CD14-positive monocyte (primary cell): ENCODE measurements at regions not wholly inside any gene's neighbourhood (a gene's known extent, or its start where the extent isn't known, plus 50 kb on each side); places are given as distances from the start of the nearest gene placed in this dataset.
"Not testable (repeated sequence)": the region's sequence is repeated elsewhere in the genome, so short reads cannot be mapped to it uniquely, and the experiment has no call there.

Experiments
- DNase-seq, 3 donors: peaks; one replicate each; pipeline ENCODE4 v3.0.0-alpha.2; 2011 to 2022
- H2AFZ ChIP-seq: 2 replicates; pipeline ENCODE4 v1.6.0; 2012; ENCODE audit warnings: mild to moderate bottlenecking, low read depth, low read length, inconsistent platforms; ENCODE audit not compliant: insufficient read depth, poor library complexity, severe bottlenecking
- H3K27ac ChIP-seq, 2 donors: 1 replicate in 1 of 2; 2 replicates in 1 of 2; pipeline ENCODE4 v1.5.1; 2012 to 2013; ENCODE audit warnings: low read length in 2 of 2, control low read depth in 1 of 2, inconsistent platforms in 1 of 2, low read depth in 1 of 2, mild to moderate bottlenecking in 1 of 2
- H3K27me3 ChIP-seq, 2 donors: one replicate each; pipeline versions ENCODE4 v1.6.0 to v1.6.1; 2011 to 2013; ENCODE audit warnings: low read length in 2 of 2; ENCODE audit not compliant: control insufficient read depth in 2 of 2, insufficient read depth in 2 of 2
- H3K36me3 ChIP-seq, 2 donors: replicated peaks in 1 of 2; 1 replicate in 1 of 2; 2 replicates in 1 of 2; pipeline versions ENCODE4 v1.5.1 to v1.6.1; 2012 to 2013; ENCODE audit warnings: low read length in 2 of 2, control low read depth in 1 of 2, inconsistent platforms in 1 of 2, mild to moderate bottlenecking in 1 of 2; ENCODE audit not compliant: insufficient read depth in 2 of 2, control insufficient read depth in 1 of 2
- H3K4me1 ChIP-seq, 2 donors: 1 replicate in 1 of 2; 2 replicates in 1 of 2; pipeline versions ENCODE4 v1.5.1 to v1.6.1; 2012 to 2013; ENCODE audit warnings: low read length in 2 of 2, control low read depth in 1 of 2, inconsistent platforms in 1 of 2, mild to moderate bottlenecking in 1 of 2, moderate library complexity in 1 of 2; ENCODE audit not compliant: insufficient read depth in 2 of 2, control insufficient read depth in 1 of 2
- H3K4me2 ChIP-seq: replicated peaks from 2 replicates; pipeline ENCODE3; 2012; ENCODE audit warnings: low read length, moderate library complexity, mild to moderate bottlenecking; ENCODE audit not compliant: poor library complexity, severe bottlenecking; ENCODE audit errors: extremely low read depth
- H3K4me3 ChIP-seq, 3 experiments: fragments of 200-600 bp in 1 of 3; sonication (generic) in 1 of 3; replicated peaks in 1 of 3; 1 replicate in 2 of 3; 2 replicates in 1 of 3; pipeline ENCODE4 v1.5.1; 2011 to 2013; ENCODE audit warnings: low read length in 3 of 3, mild to moderate bottlenecking in 3 of 3, control low read depth in 2 of 3, low read depth in 2 of 3, inconsistent platforms in 1 of 3, moderate library complexity in 1 of 3
- H3K79me2 ChIP-seq: 2 replicates; pipeline ENCODE4 v1.6.0; 2012; ENCODE audit warnings: mild to moderate bottlenecking, control low read depth, inconsistent platforms, low read length, moderate library complexity; ENCODE audit not compliant: insufficient read depth
- H3K9ac ChIP-seq: 2 replicates; pipeline ENCODE4 v1.6.0; 2017; ENCODE audit warnings: low read length, mild to moderate bottlenecking; ENCODE audit not compliant: insufficient read depth, poor library complexity, severe bottlenecking
- H3K9me3 ChIP-seq, 2 donors: replicated peaks in 1 of 2; 1 replicate in 1 of 2; 2 replicates in 1 of 2; pipeline versions ENCODE4 v1.5.1 to v1.6.1; 2012 to 2013; ENCODE audit warnings: low read length in 2 of 2, control low read depth in 1 of 2; ENCODE audit not compliant: control insufficient read depth in 1 of 2, insufficient read depth in 1 of 2
- H4K20me1 ChIP-seq: 2 replicates; pipeline ENCODE4 v1.6.0; 2012; ENCODE audit warnings: mild to moderate bottlenecking, low read length, control low read depth, moderate library complexity; ENCODE audit not compliant: insufficient read depth
- H3K27ac Mint-ChIP-seq, 7 donors: one replicate each; pipeline ENCODE4 v1.8.0; 2020; ENCODE audit warnings: mild to moderate bottlenecking in 7 of 7, mixed read lengths in 7 of 7, moderate library complexity in 6 of 7, inconsistent platforms in 2 of 7
- H3K27me3 Mint-ChIP-seq, 3 donors: one replicate each; pipeline ENCODE4 v1.8.0; 2021 to 2022; ENCODE audit warnings: low read depth in 3 of 3, mild to moderate bottlenecking in 3 of 3, mixed read lengths in 3 of 3, moderate library complexity in 3 of 3, inconsistent platforms in 1 of 3
- H3K36me3 Mint-ChIP-seq, 2 donors: one replicate each; pipeline ENCODE4 v1.8.0; 2020; ENCODE audit warnings: mixed read lengths in 2 of 2, inconsistent platforms in 1 of 2, mild to moderate bottlenecking in 1 of 2
- H3K4me1 Mint-ChIP-seq: one replicate; pipeline ENCODE4 v1.8.0; 2020; ENCODE audit warnings: mild to moderate bottlenecking, mixed read lengths
- H3K4me3 Mint-ChIP-seq, 2 donors: one replicate each; pipeline ENCODE4 v1.8.0; 2020; ENCODE audit warnings: mild to moderate bottlenecking in 2 of 2, mixed read lengths in 2 of 2, moderate library complexity in 1 of 2
- H3K9me3 Mint-ChIP-seq, 7 donors: one replicate each; pipeline ENCODE4 v1.8.0; 2020 to 2022; ENCODE audit warnings: mixed read lengths in 7 of 7, mild to moderate bottlenecking in 6 of 7, moderate library complexity in 6 of 7, inconsistent platforms in 2 of 7
- CTCF ChIP-seq: fragments of 200-600 bp; IDR thresholded peaks from one replicate; pipeline ENCODE4 v1.8.0; 2022; ENCODE audit warnings: antibody characterized with exemption, mild to moderate bottlenecking
- WGBS: methylation state at CpG from one replicate; pipeline ENCODE4 v1.1.5; 2013; ENCODE audit warnings: missing lambda C conversion rate; ENCODE audit not compliant: insufficient coverage; 5-methylcytosine and 5-hydroxymethylcytosine counted together
- intact Hi-C, 2 donors: fragments of 100-400 bp; cut with micrococcal nuclease; formaldehyde crosslinking; loops; one replicate each; pipeline versions ENCODE4 v1.15.0 to v1.15.1; 2023

- H3K4me3 ChIP-seq = no peak overlapping the region
- H3K36me3 ChIP-seq = no peaks in the 10 kb centered on the region
- no peak for DNase-seq
- peaks cover 0 to 15% of the 10 kb centered on the region in 2 donors for H3K9me3 ChIP-seq
- intact Hi-C loops = no loop called here
- no peak overlapping the region for H3K27ac Mint-ChIP-seq
- no peaks in the 10 kb centered on the region for H3K4me1 ChIP-seq
- H3K4me1 Mint-ChIP-seq = no peaks in the 10 kb centered on the region
- no peak overlapping the region for H3K9ac ChIP-seq
- peaks cover 0 to 27% (median 0%) of the 10 kb centered on the region in 3 donors for H3K27me3 Mint-ChIP-seq
- H4K20me1 ChIP-seq = no peaks in the 10 kb centered on the region
- H3K4me2 ChIP-seq = no peak overlapping the region
- H2AFZ ChIP-seq = no peak overlapping the region
- no peak overlapping the region for H3K27ac ChIP-seq
- H3K27me3 ChIP-seq = peaks cover 0 to 32% of the 10 kb centered on the region in 2 donors
- no peak for TF ChIP-seq CTCF
- H3K4me3 Mint-ChIP-seq = no peak overlapping the region
- H3K9me3 Mint-ChIP-seq = peaks cover 0 to 9% (median 2%) of the 10 kb centered on the region in 7 donors
- H3K36me3 Mint-ChIP-seq = no peaks in the 10 kb centered on the region
- H3K79me2 ChIP-seq = no peaks in the 10 kb centered on the region
These were observed 149.5 kb downstream of the OR13H1 start for GRCh38 chrX:131693359-131693758.

DNA sequence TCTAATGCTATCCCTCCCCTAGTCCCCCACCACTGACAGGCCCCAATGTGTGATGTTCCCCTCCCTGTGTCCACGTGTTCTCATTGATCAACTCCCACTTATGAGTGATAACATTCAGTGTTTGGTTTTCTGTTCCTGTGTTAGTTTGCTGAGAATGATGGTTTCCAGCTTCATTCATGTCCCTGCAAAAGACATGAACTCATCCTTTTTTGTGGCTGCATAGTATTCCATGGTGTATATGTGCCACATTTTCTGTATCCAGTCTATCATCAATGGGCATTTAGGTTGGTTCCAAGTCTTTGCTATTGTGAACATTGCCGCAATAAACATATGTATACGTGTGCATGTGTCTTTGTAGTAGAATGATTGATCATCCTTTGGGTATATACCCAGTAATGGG is 153.1 kb downstream of the OR13H1 start:
- H3K4me3 Mint-ChIP-seq, intact Hi-C loops, H3K36me3 Mint-ChIP-seq, H3K27ac ChIP-seq, H4K20me1 ChIP-seq, H3K9ac ChIP-seq, H3K79me2 ChIP-seq, H3K9me3 Mint-ChIP-seq, H3K4me1 Mint-ChIP-seq, H3K4me2 ChIP-seq, H3K4me1 ChIP-seq, H3K4me3 ChIP-seq, H3K27ac Mint-ChIP-seq, DNase-seq, H3K36me3 ChIP-seq, H2AFZ ChIP-seq: not testable (repeated sequence)
- peaks cover 0 to 29% (median 0%) of the 10 kb centered on the region in 3 donors for H3K27me3 Mint-ChIP-seq
- H3K27me3 ChIP-seq = peaks cover 0 to 27% of the 10 kb centered on the region in 2 donors
- peaks cover 3 to 15% of the 10 kb centered on the region in 2 donors for H3K9me3 ChIP-seq
- WGBS = no CpG with 5 or more reads among the region's 3 CpGs
